ENCODE measurements at regions not wholly inside any gene's neighbourhood (a gene's known extent, or its start where the extent isn't known, plus 50 kb on each side); places are given as distances from the start of the nearest gene placed in this dataset.

- no peak overlapping the region for H3K4me2 ChIP-seq
- no peaks in the 10 kb centered on the region for H3K9me3 Mint-ChIP-seq
Measured at GRCh38 chrX:14427614-14428013, 101.7 kb upstream of the GLRA2 start.

GRCh38 chrX:14420841-14421240 lies 108.5 kb upstream of the GLRA2 start:
- H3K27me3 Mint-ChIP-seq (ENCODE audit: insufficient read depth, low read depth): no peaks in the 10 kb centered on the region
- Histone ChIP-seq H3K4me1 (no peaks in the 10 kb centered on the region), H3K36me3 (no peaks in the 10 kb centered on the region), H3K4me2 (no peak overlapping the region), H3K4me3 (no peak overlapping the region), H3K9ac (no peak overlapping the region), H3K27me3 (no peaks in the 10 kb centered on the region), H3K9me3 (ENCODE audit: low read depth) (no peaks in the 10 kb centered on the region), H3K27ac (no peak overlapping the region), H3K79me2 (ENCODE audit: low read depth) (no peaks in the 10 kb centered on the region), H4K20me1 (ENCODE audit: low read depth) (no peaks in the 10 kb centered on the region), H2AFZ (replicated peaks) (no peak overlapping the region), H3F3A (ENCODE audit: low read depth) (no peaks in the 10 kb centered on the region)
- no peak overlapping the region for H3K4me3 Mint-ChIP-seq
- no peaks in the 10 kb centered on the region for H3K9me3 Mint-ChIP-seq
- TF ChIP-seq CTCF (IDR thresholded peaks at IDR 0.05) (no peak), EZH2phosphoT487 (IDR thresholded peaks at IDR 0.05) (no peak), EZH2 (IDR thresholded peaks at IDR 0.05) (no peak)
- H3K4me1 Mint-ChIP-seq: no peaks in the 10 kb centered on the region
- H3K36me3 Mint-ChIP-seq: no peaks in the 10 kb centered on the region
- no peak for DNase-seq (ENCODE audit: low spot score)
- H3K27ac Mint-ChIP-seq: no peak overlapping the region

More at GRCh38 chrX:14427614-14428013, 101.7 kb upstream of the GLRA2 start:
- Histone ChIP-seq H3K27ac (no peak overlapping the region), H3K36me3 (no peaks in the 10 kb centered on the region), H3K79me2 (ENCODE audit: low read depth) (no peaks in the 10 kb centered on the region), H3K9me3 (ENCODE audit: low read depth) (no peaks in the 10 kb centered on the region), H4K20me1 (ENCODE audit: low read depth) (no peaks in the 10 kb centered on the region), H3K4me1 (no peaks in the 10 kb centered on the region), H3F3A (ENCODE audit: low read depth) (no peaks in the 10 kb centered on the region), H3K27me3 (no peaks in the 10 kb centered on the region), H3K9ac (no peak overlapping the region), H3K4me3 (no peak overlapping the region), H2AFZ (replicated peaks) (no peak overlapping the region)
- Mint-ChIP-seq H3K4me1 (no peaks in the 10 kb centered on the region), H3K36me3 (no peaks in the 10 kb centered on the region), H3K27me3 (ENCODE audit: insufficient read depth, low read depth) (no peaks in the 10 kb centered on the region), H3K27ac (no peak overlapping the region), H3K4me3 (no peak overlapping the region)
- no peak for DNase-seq (ENCODE audit: low spot score)
- TF ChIP-seq EZH2phosphoT487 (IDR thresholded peaks at IDR 0.05): no peak
- TF ChIP-seq CTCF (IDR thresholded peaks at IDR 0.05): no peak
- no peak for TF ChIP-seq EZH2 (IDR thresholded peaks at IDR 0.05)

- H3K4me3 ChIP-seq: no peak overlapping the region
- no peak overlapping the region for H3K9ac ChIP-seq
- no peaks in the 10 kb centered on the region for H3K27me3 ChIP-seq
- no peaks in the 10 kb centered on the region for H3K36me3 Mint-ChIP-seq
- no peaks in the 10 kb centered on the region for H4K20me1 ChIP-seq (ENCODE audit: low read depth)
- H3K4me1 ChIP-seq: no peaks in the 10 kb centered on the region
- H3K4me3 Mint-ChIP-seq: no peak overlapping the region
- H3K27me3 Mint-ChIP-seq (ENCODE audit: insufficient read depth, low read depth): no peaks in the 10 kb centered on the region
- H3K4me2 ChIP-seq: no peak overlapping the region
- H3K9me3 Mint-ChIP-seq: no peaks in the 10 kb centered on the region
- no peaks in the 10 kb centered on the region for H3F3A ChIP-seq (ENCODE audit: low read depth)
- H3K27ac Mint-ChIP-seq: no peak overlapping the region
- TF ChIP-seq EZH2phosphoT487 (IDR thresholded peaks at IDR 0.05) (no peak), EZH2 (IDR thresholded peaks at IDR 0.05) (no peak), CTCF (IDR thresholded peaks at IDR 0.05) (no peak)
- H3K4me1 Mint-ChIP-seq: no peaks in the 10 kb centered on the region
- no peaks in the 10 kb centered on the region for H3K36me3 ChIP-seq
- no peak overlapping the region for H2AFZ ChIP-seq (replicated peaks)
- no peaks in the 10 kb centered on the region for H3K79me2 ChIP-seq (ENCODE audit: low read depth)
- H3K27ac ChIP-seq: no peak overlapping the region
- no peak for DNase-seq (ENCODE audit: low spot score)
- no peaks in the 10 kb centered on the region for H3K9me3 ChIP-seq (ENCODE audit: low read depth)
Measured at GRCh38 chrX:14412686-14413085, 116.7 kb upstream of the GLRA2 start.
